Lung (tissue), 11 donors: ENCODE measurements at regions not wholly inside any gene's neighbourhood (a gene's known extent, or its start where the extent isn't known, plus 50 kb on each side); places are given as distances from the start of the nearest gene placed in this dataset.

ENCODE experiments used
- ATAC-seq: fragments of 200-7000 bp; cut with Tn5 transposase; one replicate; pipeline ENCODE4 v1.9.1; 2020; ENCODE audit warnings: moderate number of reproducible peaks; ENCODE audit not compliant: insufficient read depth, low FRiP score
- DNase-seq, 3 donors: peaks; one replicate each; pipeline ENCODE4 v3.0.0-alpha.2; 2013 to 2017
- H3K27ac ChIP-seq, 2 donors: one replicate each; pipeline ENCODE4 v1.5.1; 2013; ENCODE audit warnings: mild to moderate bottlenecking in 2 of 2, moderate library complexity in 2 of 2, control low read depth in 1 of 2, inconsistent platforms in 1 of 2, low read depth in 1 of 2, low read length in 1 of 2
- H3K27me3 ChIP-seq, 3 donors: one replicate each; pipeline ENCODE4 v1.5.1; 2013; ENCODE audit warnings: low read length in 2 of 3; ENCODE audit not compliant: control insufficient read depth in 3 of 3, insufficient read depth in 3 of 3
- H3K36me3 ChIP-seq, 4 donors: one replicate each; pipeline ENCODE4 v1.5.1; 2013; ENCODE audit warnings: low read length in 4 of 4, mild to moderate bottlenecking in 1 of 4, moderate library complexity in 1 of 4; ENCODE audit not compliant: control insufficient read depth in 4 of 4, insufficient read depth in 4 of 4
- H3K4me1 ChIP-seq, 5 donors: one replicate each; pipeline ENCODE4 v1.5.1; 2013; ENCODE audit warnings: low read length in 5 of 5, mild to moderate bottlenecking in 2 of 5, moderate library complexity in 1 of 5; ENCODE audit not compliant: control insufficient read depth in 5 of 5, insufficient read depth in 5 of 5
- H3K4me3 ChIP-seq: one replicate; pipeline ENCODE4 v1.5.1; 2013; ENCODE audit warnings: mild to moderate bottlenecking, control low read depth, moderate library complexity
- H3K9ac ChIP-seq, 2 donors: one replicate each; pipeline ENCODE4 v1.5.1; 2013; ENCODE audit warnings: low read length in 2 of 2, control low read depth in 1 of 2; ENCODE audit not compliant: insufficient read depth in 1 of 2
- H3K9me3 ChIP-seq, 4 donors: one replicate each; pipeline ENCODE4 v1.5.1; 2013; ENCODE audit warnings: low read length in 3 of 4, mild to moderate bottlenecking in 1 of 4, moderate library complexity in 1 of 4; ENCODE audit not compliant: control insufficient read depth in 4 of 4, insufficient read depth in 3 of 4
- CTCF ChIP-seq: IDR thresholded peaks from 2 replicates; pipeline ENCODE4 v1.5.1; 2012; ENCODE audit warnings: mild to moderate bottlenecking; ENCODE audit errors: control extremely low read depth, extremely low read depth
- WGBS, 2 donors: extraction: QIAGEN DNeasy Blood & Tissue Kit; methylation state at CpG; one replicate each; pipeline ENCODE4 v1.1.7; 2013; 5-methylcytosine and 5-hydroxymethylcytosine counted together
- donor health status: control.
- donor health status: control.
- donor health status: Bipolar disorder and iron deficiency.
- donor health status: healthy.
- donor health status: DM: yes; HTN: yes; CAD: no.

DNA sequence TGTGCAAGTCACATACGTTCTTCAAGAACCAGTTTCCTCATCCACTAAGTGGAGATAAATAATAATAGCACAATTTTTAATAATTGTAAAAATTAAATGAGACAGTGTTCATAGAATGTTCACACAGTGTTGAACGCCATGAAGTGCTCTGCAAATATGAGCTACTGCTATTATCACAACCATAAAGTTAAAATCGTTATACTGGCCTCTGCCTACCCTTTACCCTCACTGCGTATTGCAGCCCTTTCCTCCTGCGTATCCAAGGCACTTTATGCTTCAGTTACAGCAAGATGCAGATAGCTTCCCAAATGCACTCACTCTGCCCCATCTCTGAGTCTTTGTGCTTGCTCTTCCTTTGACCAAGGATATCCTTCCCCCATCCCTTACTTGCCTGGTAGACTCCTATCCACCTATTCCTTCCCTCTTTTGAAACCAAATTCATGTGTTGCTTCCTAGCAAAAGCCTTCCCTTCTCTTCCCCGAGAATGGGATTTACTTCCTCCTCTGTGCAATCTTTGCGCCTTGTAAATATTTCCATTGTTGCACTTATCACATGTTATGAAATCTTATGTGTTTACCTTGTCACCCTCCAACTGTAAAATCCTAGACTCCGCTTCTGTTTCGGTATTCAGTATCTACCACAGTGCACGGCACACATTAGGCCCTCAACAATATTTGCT lies 196.9 kb downstream of the ADAMTS15 start:
- WGBS, 2 donors: 68 to 80% methylated on average over 10 of the region's 10 CpGs
- Histone ChIP-seq H3K27me3 (no peaks in the 10 kb centered on the region), H3K4me3 (no peak overlapping the region), H3K4me1 (peaks cover 0 to 66% (median 24%) of the 10 kb centered on the region in 5 donors), H3K27ac (peak overlapping the region in 1 of 2 donors; percentile 49), H3K36me3 (no peaks in the 10 kb centered on the region), H3K9me3 (no peaks in the 10 kb centered on the region), H3K9ac (no peak overlapping the region)
- no peak for TF ChIP-seq CTCF
- ATAC-seq (no peak), DNase-seq (peak in 2 of 3 donors; percentile 45 to 47)

DNA sequence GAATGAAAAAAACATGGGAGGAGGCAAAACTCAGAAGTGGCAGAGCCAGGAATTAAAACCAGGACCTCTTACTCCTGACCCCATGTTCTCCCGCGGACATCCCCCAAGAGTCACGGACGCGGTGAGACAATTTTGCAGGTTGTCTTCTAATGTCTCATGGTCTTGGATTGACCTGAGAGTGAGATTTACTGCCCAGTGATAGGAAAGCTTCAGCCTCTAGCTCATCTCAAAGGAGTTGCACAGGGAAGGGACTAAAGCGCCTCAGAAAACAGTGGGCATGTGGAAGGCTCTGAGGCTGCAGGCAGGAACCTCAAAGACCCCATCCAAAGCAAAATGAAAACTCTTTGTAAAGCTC lies 197.4 kb downstream of the ADAMTS15 start:
- DNase-seq: no peak
- no peak for TF ChIP-seq CTCF
- Histone ChIP-seq H3K9ac (no peak overlapping the region), H3K4me3 (no peak overlapping the region), H3K36me3 (no peaks in the 10 kb centered on the region), H3K9me3 (no peaks in the 10 kb centered on the region), H3K4me1 (peaks cover 0 to 72% (median 27%) of the 10 kb centered on the region in 5 donors), H3K27ac (peak overlapping the region in 1 of 2 donors; percentile 9), H3K27me3 (no peaks in the 10 kb centered on the region)
- 69 to 94% methylated on average over 6 of the region's 6 CpGs for WGBS, 2 donors
- no peak for ATAC-seq

DNA sequence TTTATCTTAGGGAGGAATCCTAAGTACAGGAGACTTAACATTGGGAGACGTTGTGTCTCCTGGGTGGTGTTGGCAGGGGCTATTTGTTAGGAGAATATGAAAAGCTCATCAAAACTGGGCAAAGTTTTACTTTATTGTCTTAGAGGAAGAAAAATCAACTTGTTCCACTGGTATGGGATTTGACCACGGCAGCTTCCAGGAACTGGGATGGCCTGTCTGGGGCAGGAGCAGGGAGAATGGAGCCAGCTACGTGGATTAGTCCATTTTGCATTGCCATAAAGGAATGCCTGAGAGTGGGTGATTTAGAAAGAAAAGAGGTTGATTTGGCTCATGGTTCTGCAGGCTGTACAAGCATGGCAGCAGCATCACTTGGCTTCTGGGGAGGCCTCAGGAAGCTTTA lies 198.4 kb downstream of the ADAMTS15 start:
- 75 to 84% methylated on average over 3 of the region's 3 CpGs for WGBS, 2 donors
- no peak overlapping the region for H3K27ac ChIP-seq

More for the DNA sequence above, 198.4 kb downstream of the ADAMTS15 start:
- DNase-seq: no peak
- Histone ChIP-seq H3K4me1 (peaks cover 0 to 74% (median 27%) of the 10 kb centered on the region in 5 donors), H3K27me3 (no peaks in the 10 kb centered on the region), H3K36me3 (no peaks in the 10 kb centered on the region), H3K9me3 (no peaks in the 10 kb centered on the region), H3K9ac (peak overlapping the region in 1 of 2 donors; percentile 65), H3K4me3 (no peak overlapping the region)
- no peak for TF ChIP-seq CTCF
- ATAC-seq: no peak
